ENCODE measurements at regions not wholly inside any gene's neighbourhood (a gene's known extent, or its start where the extent isn't known, plus 50 kb on each side); places are given as distances from the start of the nearest gene placed in this dataset.

- TF ChIP-seq CTCF (IDR thresholded peaks at IDR 0.05; ENCODE audit: low read depth, low read length, poor library complexity, severe bottlenecking) (no peak), EZH2phosphoT487 (IDR thresholded peaks at IDR 0.05; ENCODE audit: borderline replicate concordance, low read length) (no peak)
These were observed 436.9 kb downstream of the CNTN6 start for GRCh38 chr3:1529676-1530075.
